Lower leg skin (tissue), 3 donors: ENCODE measurements at regions not wholly inside any gene's neighbourhood (a gene's known extent, or its start where the extent isn't known, plus 50 kb on each side); places are given as distances from the start of the nearest gene placed in this dataset.

Experiments
- CTCF ChIP-seq, 3 donors: fragments of 450-650 bp; IDR thresholded peaks; one replicate each; pipeline ENCODE4 v1.5.1; 2016; ENCODE audit warnings: antibody characterized with exemption in 3 of 3, mild to moderate bottlenecking in 3 of 3, moderate library complexity in 2 of 3
- POLR2A ChIP-seq, 2 donors: fragments of 450-650 bp; IDR thresholded peaks; one replicate each; pipeline ENCODE4 v1.6.1; 2016 to 2017; ENCODE audit warnings: antibody characterized with exemption in 2 of 2, mild to moderate bottlenecking in 1 of 2, moderate library complexity in 1 of 2

GRCh38 chr5:164002214-164002613 is 496.8 kb downstream of the MAT2B start:
- no peak for TF ChIP-seq POLR2A (IDR thresholded peaks at IDR 0.05)
- no peak for TF ChIP-seq CTCF (IDR thresholded peaks at IDR 0.05)
